GM23338 (cell line): ENCODE measurements at regions not wholly inside any gene's neighbourhood (a gene's known extent, or its start where the extent isn't known, plus 50 kb on each side); places are given as distances from the start of the nearest gene placed in this dataset.

Experiments
- ATAC-seq: fragments of 200-7000 bp; cut with Tn5 transposase; 3 replicates; pipeline ENCODE4 v1.9.1; 2020
- DNase-seq: peaks from one replicate; pipeline ENCODE4 v3.0.0-alpha.2; 2015; ENCODE audit warnings: low spot score
- H2AFZ ChIP-seq: fragments of 200-600 bp; sonication (generic); 2 replicates; pipeline ENCODE4 v1.8.0; 2016; ENCODE audit warnings: antibody characterized with exemption, mild to moderate bottlenecking, moderate library complexity
- H3F3A ChIP-seq: fragments of 200-600 bp; sonication (generic); replicated peaks from 2 replicates; pipeline ENCODE4 v1.8.0; 2017; ENCODE audit warnings: antibody characterized with exemption, mixed run types, low read depth
- H3K27ac ChIP-seq: fragments of 200-600 bp; sonication (generic); 2 replicates; pipeline ENCODE4 v1.6.1; 2016; ENCODE audit warnings: low read depth
- H3K27me3 ChIP-seq: fragments of 200-600 bp; sonication (generic); 2 replicates; pipeline ENCODE4 v1.8.0; 2016; ENCODE audit warnings: mild to moderate bottlenecking, mixed run types, moderate library complexity; ENCODE audit not compliant: insufficient read depth
- H3K36me3 ChIP-seq: fragments of 200-600 bp; sonication (generic); 2 replicates; pipeline ENCODE4 v1.8.0; 2016; ENCODE audit warnings: mild to moderate bottlenecking; ENCODE audit not compliant: insufficient read depth
- H3K4me1 ChIP-seq: fragments of 200-600 bp; sonication (generic); 2 replicates; pipeline ENCODE4 v1.8.0; 2016; ENCODE audit warnings: mild to moderate bottlenecking, moderate library complexity; ENCODE audit not compliant: insufficient read depth
- H3K4me2 ChIP-seq: fragments of 200-600 bp; sonication (generic); 2 replicates; pipeline ENCODE4 v1.7.1; 2017; ENCODE audit warnings: mixed run types
- H3K4me3 ChIP-seq: fragments of 200-600 bp; sonication (generic); 2 replicates; pipeline ENCODE4 v1.6.1; 2016; ENCODE audit warnings: mixed run types
- H3K79me2 ChIP-seq: fragments of 200-600 bp; sonication (generic); replicated peaks from 2 replicates; pipeline ENCODE4 v1.8.0; 2017; ENCODE audit warnings: mild to moderate bottlenecking; ENCODE audit not compliant: insufficient read depth
- H3K9me2 ChIP-seq: fragments of 200-600 bp; sonication (generic); 2 replicates; pipeline ENCODE4 v1.8.0; 2017; ENCODE audit not compliant: insufficient read depth
- H4K20me1 ChIP-seq: fragments of 200-600 bp; sonication (generic); replicated peaks from 2 replicates; pipeline ENCODE4 v1.8.0; 2017; ENCODE audit warnings: mild to moderate bottlenecking; ENCODE audit not compliant: insufficient read depth
- H3K27ac Mint-ChIP-seq: 2 replicates; pipeline ENCODE4 v1.8.0; 2020; ENCODE audit warnings: inconsistent platforms, mild to moderate bottlenecking, moderate library complexity, mixed read lengths
- H3K27me3 Mint-ChIP-seq: 3 replicates; pipeline ENCODE4 v1.8.0; 2022; ENCODE audit warnings: low read depth, mild to moderate bottlenecking, moderate library complexity, mixed read lengths, inconsistent platforms; ENCODE audit not compliant: insufficient read depth, poor library complexity
- H3K36me3 Mint-ChIP-seq: 3 replicates; pipeline ENCODE4 v1.8.0; 2021; ENCODE audit warnings: low read depth, mild to moderate bottlenecking, inconsistent platforms, moderate library complexity, mixed read lengths
- H3K4me1 Mint-ChIP-seq: 3 replicates; pipeline ENCODE4 v1.8.0; 2020; ENCODE audit warnings: mild to moderate bottlenecking, inconsistent platforms, mixed read lengths
- H3K4me3 Mint-ChIP-seq: 3 replicates; pipeline ENCODE4 v1.8.0; 2021; ENCODE audit warnings: moderate library complexity, mild to moderate bottlenecking, inconsistent platforms, mixed read lengths
- H3K9me3 Mint-ChIP-seq: 3 replicates; pipeline ENCODE4 v1.8.0; 2020; ENCODE audit warnings: moderate library complexity, mild to moderate bottlenecking, inconsistent platforms, mixed read lengths
- CREB1 ChIP-seq: fragments of 250-450 bp; sonication (Bioruptor Pico); IDR thresholded peaks from 2 replicates; pipeline ENCODE4 v1.5.0; 2020; ENCODE audit warnings: low read depth, mild to moderate bottlenecking, moderate library complexity
- EZH2 ChIP-seq: fragments of 200-600 bp; sonication (generic); IDR thresholded peaks from one replicate; pipeline ENCODE4 v1.8.0; 2017; ENCODE audit warnings: antibody characterized with exemption, mild to moderate bottlenecking, low read depth; ENCODE audit not compliant: unreplicated experiment
- EZH2phosphoT487 ChIP-seq: fragments of 200-600 bp; sonication (generic); IDR thresholded peaks from one replicate; pipeline ENCODE4 v1.8.1; 2018; ENCODE audit warnings: antibody characterized with exemption; ENCODE audit not compliant: unreplicated experiment
- ZNF114 ChIP-seq: fragments of 250-450 bp; sonication (Bioruptor Pico); IDR thresholded peaks from 2 replicates; pipeline ENCODE4 v1.5.0; 2020; ENCODE audit warnings: mild to moderate bottlenecking, moderate library complexity
- ZNF331 ChIP-seq: fragments of 250-450 bp; sonication (Bioruptor Pico); IDR thresholded peaks from 2 replicates; pipeline ENCODE4 v1.5.0; 2020; ENCODE audit warnings: low read depth, mild to moderate bottlenecking, moderate library complexity
- TF ChIP-seq, protein P1 (sequence below): IDR thresholded peaks from one replicate; pipeline ENCODE4 v1.6.1; 2018; ENCODE audit warnings: antibody characterized with exemption; ENCODE audit not compliant: unreplicated experiment

DNA sequence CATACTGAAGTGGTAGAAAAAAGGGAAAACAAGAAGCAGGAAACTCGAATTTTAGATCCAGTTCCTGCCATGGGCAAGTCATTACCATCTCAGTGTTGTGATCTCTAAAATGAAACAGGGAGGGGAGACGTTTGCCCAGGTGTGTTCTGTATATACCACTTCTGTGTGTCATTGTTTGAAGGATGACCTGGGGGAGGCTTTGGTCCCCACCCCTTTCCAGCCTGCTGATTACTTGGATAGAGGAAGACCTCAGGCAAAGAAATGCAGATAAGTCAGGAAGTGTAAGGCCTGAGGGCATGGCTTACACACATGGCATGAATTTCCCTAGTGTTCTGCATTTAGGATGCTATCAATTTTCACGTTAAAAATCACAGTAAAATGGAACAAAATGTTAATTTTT lies 205.2 kb upstream of the CXCR4 start (continued):
- TF ChIP-seq, protein P1, sequence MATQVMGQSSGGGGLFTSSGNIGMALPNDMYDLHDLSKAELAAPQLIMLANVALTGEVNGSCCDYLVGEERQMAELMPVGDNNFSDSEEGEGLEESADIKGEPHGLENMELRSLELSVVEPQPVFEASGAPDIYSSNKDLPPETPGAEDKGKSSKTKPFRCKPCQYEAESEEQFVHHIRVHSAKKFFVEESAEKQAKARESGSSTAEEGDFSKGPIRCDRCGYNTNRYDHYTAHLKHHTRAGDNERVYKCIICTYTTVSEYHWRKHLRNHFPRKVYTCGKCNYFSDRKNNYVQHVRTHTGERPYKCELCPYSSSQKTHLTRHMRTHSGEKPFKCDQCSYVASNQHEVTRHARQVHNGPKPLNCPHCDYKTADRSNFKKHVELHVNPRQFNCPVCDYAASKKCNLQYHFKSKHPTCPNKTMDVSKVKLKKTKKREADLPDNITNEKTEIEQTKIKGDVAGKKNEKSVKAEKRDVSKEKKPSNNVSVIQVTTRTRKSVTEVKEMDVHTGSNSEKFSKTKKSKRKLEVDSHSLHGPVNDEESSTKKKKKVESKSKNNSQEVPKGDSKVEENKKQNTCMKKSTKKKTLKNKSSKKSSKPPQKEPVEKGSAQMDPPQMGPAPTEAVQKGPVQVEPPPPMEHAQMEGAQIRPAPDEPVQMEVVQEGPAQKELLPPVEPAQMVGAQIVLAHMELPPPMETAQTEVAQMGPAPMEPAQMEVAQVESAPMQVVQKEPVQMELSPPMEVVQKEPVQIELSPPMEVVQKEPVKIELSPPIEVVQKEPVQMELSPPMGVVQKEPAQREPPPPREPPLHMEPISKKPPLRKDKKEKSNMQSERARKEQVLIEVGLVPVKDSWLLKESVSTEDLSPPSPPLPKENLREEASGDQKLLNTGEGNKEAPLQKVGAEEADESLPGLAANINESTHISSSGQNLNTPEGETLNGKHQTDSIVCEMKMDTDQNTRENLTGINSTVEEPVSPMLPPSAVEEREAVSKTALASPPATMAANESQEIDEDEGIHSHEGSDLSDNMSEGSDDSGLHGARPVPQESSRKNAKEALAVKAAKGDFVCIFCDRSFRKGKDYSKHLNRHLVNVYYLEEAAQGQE = no peak
- no peak for TF ChIP-seq ZNF114 (CRISPR knock-in tag)

DNA sequence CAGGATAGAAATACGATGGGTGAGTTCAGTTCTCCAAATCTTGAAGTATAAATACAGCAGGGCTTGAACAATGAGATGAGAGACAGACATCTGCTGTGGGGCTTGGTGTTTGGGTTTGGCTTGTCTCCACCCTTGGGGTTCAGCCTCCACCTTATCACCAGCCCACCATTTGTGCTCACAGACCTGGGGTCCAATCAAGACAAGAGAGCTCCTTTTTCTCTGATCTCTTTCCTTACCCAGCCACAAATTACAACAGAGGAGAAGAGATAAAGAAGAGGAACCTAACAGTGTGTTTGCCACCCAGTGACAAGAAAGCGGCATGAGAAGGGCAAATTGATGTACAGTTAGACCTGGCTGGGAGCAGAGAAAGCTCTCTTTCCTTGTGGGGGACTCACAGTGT lies 204.5 kb upstream of the CXCR4 start:
- ATAC-seq (no peak), DNase-seq (no peak)
- peaks cover 35% of the 10 kb centered on the region for H3K4me1 ChIP-seq
- peak overlapping the region; percentile 72; the same call in 1 of the 2 replicates for H2AFZ ChIP-seq
- H3K27me3 Mint-ChIP-seq = peaks cover 10% of the 10 kb centered on the region
- no peaks in the 10 kb centered on the region; the same call in 2 of the 3 replicates for H3K9me3 Mint-ChIP-seq
- H3K4me1 Mint-ChIP-seq = peaks cover 42% of the 10 kb centered on the region
- H3K27me3 ChIP-seq = no peaks in the 10 kb centered on the region
- peaks cover 4% of the 10 kb centered on the region for H3K9me2 ChIP-seq
- H3K4me2 ChIP-seq = no peak overlapping the region
- TF ChIP-seq EZH2phosphoT487 (no peak), EZH2 (no peak), ZNF331 (CRISPR knock-in tag) (no peak), CREB1 (CRISPR knock-in tag) (no peak)
- TF ChIP-seq, protein P1 = no peak
- no peak overlapping the region for H3K4me3 ChIP-seq
- no peaks in the 10 kb centered on the region for H3K36me3 Mint-ChIP-seq
- H3K36me3 ChIP-seq = no peaks in the 10 kb centered on the region; the same call in 1 of the 2 replicates
- no peak overlapping the region for H3K27ac ChIP-seq
- H3K27ac Mint-ChIP-seq = no peak overlapping the region
- no peak overlapping the region for H3K4me3 Mint-ChIP-seq
- H4K20me1 ChIP-seq = no peaks in the 10 kb centered on the region
- no peaks in the 10 kb centered on the region for H3F3A ChIP-seq
- no peaks in the 10 kb centered on the region for H3K79me2 ChIP-seq
